GM19468 (cell line): ENCODE measurements at regions not wholly inside any gene's neighbourhood (a gene's known extent, or its start where the extent isn't known, plus 50 kb on each side); places are given as distances from the start of the nearest gene placed in this dataset.
"Not testable (repeated sequence)": the region's sequence is repeated elsewhere in the genome, so short reads cannot be mapped to it uniquely, and the experiment has no call there.

ENCODE experiments used
- ATAC-seq: cut with Tn5 transposase; IDR thresholded peaks from one replicate; pipeline ENCODE4 v1.9.1; 2021; ENCODE audit warnings: mild to moderate bottlenecking, moderate library complexity, moderate number of reproducible peaks; ENCODE audit not compliant: unreplicated experiment; ENCODE audit errors: extremely low read depth

DNA sequence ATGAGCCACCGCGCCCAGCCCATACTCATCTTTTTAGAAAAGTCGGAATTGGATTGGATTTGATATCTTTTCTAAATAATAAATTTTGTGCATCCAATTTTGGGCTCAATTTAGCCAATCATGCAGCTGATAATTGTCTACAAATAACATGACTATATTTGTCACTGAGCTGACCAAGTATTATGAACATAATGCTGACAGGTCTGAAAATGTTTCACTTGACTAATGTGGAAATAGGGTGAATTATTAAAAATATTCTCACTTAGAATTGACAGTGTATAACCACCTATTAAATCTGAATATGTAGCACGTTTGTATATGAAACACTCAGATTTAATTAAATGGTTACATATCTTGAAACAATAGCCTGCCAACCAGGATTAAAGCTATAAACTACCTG is 657.2 kb upstream of the FSHR start:
- no peak for ATAC-seq

DNA sequence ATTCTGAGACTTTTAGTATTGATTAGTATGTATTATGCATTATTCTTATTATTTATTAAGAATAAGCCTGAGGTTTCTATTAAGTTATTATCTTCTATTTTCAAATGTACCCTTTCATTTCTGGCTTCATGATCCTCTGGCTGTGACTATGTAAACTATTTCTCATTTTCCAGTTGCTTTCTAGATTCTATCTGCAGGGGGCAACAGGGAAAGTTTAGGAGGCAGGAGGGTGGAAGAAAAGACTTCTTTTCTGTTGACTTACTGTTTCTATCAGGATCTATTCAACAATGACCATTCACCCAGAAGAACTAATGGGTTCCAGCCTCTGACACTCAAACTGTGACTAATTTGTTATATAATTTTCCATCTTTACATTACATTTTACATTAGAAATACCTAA is 653.4 kb upstream of the FSHR start:
- ATAC-seq, result no peak

DNA sequence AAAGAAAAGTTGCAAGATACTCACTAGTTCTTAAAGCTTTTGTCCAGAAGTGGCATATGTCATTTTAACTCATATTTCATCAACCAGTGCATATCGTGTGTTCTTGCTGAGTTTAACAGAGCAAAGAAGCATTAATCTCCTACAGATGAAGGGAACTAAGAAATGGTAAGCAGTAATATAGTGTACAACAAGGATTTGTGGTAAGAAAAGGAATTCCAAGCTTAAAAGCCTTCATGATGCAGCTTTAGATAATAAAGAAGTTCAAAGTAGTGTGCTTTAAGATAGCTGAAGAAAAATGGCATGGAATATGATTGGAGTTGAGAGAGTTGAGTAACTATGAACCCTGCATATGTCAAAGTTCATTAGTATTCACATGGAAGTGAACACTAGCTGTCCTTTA is 649.8 kb upstream of the FSHR start:
- ATAC-seq, result no peak

DNA sequence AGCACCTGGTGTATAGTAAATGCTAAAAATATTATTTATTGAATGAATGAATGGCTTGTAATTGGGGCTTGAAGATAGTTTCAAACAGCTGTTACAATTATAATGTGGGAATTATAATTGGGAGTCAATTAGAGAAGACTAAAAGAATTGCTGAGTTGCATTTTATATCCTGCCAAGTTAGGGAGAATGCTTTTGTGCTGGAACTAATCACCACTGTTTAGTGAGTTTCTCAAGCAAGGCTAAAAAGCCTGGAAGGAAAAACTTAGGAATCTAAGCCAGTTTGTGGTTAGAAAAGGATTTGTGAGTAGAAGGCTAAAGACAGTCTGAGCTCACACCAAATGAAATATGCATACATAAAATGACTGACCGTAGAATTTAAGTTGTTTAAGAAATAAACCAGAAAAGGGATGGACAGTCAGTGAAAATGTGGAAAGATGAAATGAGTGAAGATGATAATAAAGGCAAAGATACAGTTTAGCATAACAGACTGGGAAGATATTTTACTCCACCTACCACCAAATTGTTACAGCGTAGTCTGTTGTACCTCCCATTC is 647.7 kb upstream of the FSHR start:
- no peak for ATAC-seq

DNA sequence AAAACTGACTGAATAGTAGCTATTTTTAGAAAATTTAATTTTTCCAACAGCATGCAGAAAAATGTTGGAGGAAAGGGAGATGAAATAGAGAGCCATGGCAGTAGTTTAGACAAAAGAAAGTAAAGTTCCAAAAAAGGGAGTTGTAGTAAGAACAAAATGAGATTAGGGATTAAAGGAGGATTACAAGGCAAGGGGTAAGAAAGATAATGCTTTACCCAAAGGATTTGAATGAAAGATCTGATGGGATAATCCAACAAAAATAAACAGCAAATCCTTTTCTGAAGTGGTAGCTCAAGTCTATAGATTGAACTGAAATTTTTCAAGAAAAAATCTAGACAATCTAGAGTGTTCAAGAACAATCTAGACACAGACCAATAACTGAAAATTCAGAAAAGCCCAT is 644.3 kb upstream of the FSHR start:
- ATAC-seq, result no peak

DNA sequence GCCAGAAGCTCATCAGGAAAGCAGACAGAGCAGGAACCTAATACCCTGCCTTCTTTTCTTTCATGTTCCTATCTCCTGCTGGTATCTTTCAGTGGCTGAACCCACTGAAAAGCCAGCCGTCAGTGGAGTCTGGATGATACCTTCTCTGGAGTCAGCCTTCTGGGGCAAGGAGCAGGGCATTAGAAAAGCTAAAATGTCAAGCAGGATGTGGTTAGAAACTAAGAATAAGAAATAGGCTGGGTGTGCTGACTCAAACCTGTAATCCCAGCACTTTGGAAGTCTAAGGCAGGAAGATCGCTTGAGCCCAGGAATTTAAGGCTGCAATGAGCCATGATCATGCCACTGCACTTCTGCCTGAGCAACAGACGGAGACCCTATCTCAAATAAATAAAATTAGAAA is 642.0 kb upstream of the FSHR start:
- ATAC-seq, result no peak

DNA sequence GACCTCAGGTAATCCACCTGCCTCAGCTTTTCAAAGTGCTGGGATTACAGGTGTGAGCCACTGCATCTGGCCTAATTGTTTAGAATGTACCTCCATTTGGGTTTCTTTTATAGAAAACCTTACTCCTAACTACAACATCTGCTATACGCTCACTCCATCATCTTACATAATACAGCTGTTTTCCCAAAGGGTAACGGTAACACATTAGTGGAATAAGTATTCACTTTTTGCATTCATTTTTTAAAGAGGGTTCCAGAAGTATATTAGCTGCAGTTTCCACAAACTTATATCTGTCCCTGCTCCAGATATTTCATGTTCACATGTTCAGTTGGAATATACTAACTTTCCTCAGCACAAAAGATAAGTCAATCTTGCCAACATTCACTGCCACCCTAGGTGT is 640.1 kb upstream of the FSHR start:
- ATAC-seq, result no peak

- ATAC-seq, result no peak
These were observed 634.0 kb upstream of the FSHR start for GRCh38 chr2:49788300-49788699.

- ATAC-seq, result no peak
These were observed 626.6 kb upstream of the FSHR start for GRCh38 chr2:49780949-49781348.

GRCh38 chr2:49772299-49772970 is 618.1 kb upstream of the FSHR start:
- ATAC-seq, result no peak

- no peak for ATAC-seq
These were observed 616.6 kb upstream of the FSHR start for GRCh38 chr2:49770919-49771318.

GRCh38 chr2:49767316-49767715 is 613.0 kb upstream of the FSHR start:
- ATAC-seq, result no peak

DNA sequence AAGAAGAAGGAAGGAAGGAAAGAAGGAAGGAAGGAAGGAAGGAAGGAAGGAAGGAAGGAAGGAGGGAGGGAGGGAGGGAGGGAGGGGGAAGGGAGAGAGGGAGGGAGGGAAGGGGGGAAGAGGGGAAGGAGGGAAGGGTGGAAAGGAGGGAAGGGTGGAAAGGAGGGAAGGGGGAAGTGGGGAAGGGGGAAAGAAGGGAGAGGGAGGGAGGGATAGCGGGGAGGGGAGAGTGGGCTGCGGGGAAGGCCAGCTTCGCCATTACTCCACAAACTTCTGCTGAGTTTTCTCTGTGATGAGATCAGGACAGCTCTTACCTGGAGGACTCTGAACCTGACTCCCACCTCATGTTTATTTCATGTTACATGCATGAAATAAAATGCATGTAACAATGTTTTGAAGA is 601.5 kb upstream of the FSHR start:
- ATAC-seq, result no peak

- ATAC-seq, result no peak
These were observed 600.1 kb upstream of the FSHR start for GRCh38 chr2:49754381-49754780.

- no peak for ATAC-seq
These were observed 599.1 kb upstream of the FSHR start for GRCh38 chr2:49753344-49753985.

- no peak for ATAC-seq
These were observed 583.3 kb upstream of the FSHR start for GRCh38 chr2:49737606-49738005.

DNA sequence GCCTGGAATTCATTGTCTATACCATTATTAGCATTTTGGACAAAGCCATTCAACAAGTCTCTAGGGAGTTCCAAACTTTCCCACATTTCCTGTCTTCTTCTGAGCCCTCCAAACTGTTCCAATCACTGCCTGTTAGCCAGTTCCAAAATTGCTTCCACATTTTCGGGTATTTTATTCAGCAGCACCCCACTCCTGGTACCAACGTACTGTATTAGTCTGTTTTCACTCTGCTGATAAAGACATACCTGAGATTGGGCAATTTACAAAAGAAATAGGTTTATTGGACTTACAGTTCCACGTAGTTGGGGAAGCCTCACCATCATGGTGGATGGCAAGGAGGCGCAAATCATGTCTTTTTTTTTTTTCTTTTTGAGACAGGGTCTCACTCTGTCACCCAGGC is 578.6 kb upstream of the FSHR start:
- ATAC-seq, result not testable (repeated sequence)

- ATAC-seq, result no peak
These were observed 564.9 kb upstream of the FSHR start for GRCh38 chr2:49719241-49719640.

DNA sequence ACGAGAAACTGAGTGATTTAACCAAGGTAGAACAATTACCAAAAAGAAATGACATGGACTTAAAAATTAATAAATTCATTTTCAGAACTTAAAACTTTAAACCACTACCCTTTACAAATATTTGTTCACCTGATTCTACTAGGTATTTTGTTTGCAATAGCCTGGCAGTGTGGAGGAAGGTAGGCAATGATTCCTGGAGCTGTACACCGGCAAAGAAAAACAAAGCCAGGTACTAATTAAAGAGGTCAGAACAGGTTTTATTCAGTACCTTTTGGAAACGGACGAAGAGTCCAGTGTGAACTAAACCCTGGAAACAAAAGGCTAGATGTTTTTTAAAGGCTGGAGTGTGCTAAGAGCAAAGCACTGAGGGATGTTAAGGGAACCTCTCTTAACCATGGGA is 561.3 kb upstream of the FSHR start:
- ATAC-seq, result no peak

DNA sequence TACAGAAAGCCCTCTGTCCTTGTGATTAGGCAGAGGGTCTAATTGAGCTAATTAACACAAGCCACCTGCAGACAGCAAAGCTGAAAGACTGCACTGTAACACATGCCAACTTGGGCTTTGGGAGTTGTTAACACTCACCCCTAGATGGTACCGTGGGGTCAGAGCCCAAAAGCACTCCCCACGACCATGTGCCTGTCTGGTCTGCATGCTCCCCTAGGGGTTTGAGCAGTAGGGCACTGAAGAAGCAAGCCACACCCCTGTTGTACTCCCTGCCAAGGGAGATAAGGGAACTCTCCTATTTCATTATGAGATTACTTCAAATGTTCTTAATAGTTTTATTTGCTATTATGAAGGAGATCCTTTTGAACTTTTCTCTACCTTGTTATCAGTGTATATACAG is 560.1 kb upstream of the FSHR start:
- no peak for ATAC-seq

DNA sequence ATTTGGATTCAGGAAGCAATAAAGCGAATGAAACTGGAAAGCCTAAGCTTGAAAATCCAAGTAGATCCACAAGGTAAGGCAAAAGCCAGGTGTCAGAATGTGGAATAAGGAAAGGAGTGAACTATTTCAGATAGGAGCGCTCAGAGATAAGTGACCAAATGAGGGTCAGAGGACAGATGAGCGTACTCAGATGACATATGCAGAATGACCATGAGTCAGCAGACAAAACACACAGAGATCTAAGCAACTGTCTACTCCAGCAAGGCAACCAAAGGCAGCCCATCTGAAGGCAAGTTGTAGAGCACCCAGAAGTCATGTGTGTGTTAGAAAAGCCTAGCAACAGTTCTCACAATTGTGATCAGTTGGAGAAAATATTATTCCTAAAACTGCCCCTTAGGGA is 548.4 kb upstream of the FSHR start:
- ATAC-seq, result no peak

- ATAC-seq, result no peak
These were observed 539.6 kb upstream of the FSHR start for GRCh38 chr2:49693961-49694360.
